ENCODE measurements at regions not wholly inside any gene's neighbourhood (a gene's known extent, or its start where the extent isn't known, plus 50 kb on each side); places are given as distances from the start of the nearest gene placed in this dataset.

DNA sequence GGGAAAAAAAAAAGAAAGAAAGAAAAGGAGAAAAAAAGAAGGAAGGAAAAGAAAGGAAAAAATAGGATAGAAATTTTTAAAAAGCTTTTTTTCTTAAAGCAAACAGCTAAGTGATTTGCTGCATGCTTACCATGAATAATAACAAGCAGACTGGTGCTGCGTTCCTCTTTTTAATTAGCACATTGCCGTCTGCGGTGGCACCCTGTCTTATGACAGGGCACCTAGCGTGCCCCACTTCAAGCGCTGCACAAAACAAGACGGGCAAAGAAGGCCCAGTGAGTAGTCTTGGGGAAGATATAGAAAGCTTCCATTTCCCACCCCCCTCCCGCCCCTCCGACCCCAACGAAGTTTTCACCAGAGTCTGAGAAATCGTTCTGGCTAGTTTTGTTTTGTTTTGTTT is 513.9 kb downstream of the ZNF608 start:
- no peak for DNase-seq (ENCODE audit: low read depth)

DNA sequence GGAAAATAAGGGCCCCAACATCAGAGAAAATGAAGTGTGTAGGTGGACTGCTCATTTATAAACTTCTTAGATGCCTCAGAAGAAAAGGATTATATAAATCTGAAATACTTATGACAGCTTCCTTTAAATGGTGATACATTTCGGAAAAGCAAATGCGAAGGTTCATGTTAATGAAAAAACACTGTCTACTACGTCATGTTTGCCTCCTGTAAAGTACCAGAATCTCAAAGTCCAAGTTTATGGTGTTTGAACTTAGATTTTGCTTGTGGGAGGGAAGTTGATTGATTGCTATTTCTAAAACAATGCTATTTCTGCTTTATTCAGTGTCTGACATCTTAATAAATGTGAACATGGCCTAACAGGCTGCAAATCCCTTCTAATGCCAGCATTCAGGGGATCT is 514.6 kb downstream of the ZNF608 start:
- no peak for DNase-seq (ENCODE audit: low read depth)

DNA sequence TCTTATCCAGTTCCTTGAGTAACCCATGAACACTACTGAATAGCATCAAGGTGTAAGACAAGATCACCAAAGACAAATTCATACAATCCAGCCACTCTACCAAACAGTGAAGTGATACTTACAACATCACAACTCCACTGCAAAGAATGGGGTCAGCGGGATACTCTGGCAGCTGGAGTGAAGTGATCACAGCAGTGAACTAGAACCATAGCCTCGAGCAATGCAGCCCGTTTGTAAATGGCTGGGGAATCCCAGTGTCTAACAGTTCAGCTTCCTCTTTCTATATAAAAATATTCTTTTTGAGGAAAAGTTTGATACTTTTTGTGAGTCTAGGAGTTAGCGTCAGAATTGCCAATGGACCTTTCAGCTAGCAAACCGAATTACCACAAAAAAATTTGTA is 515.2 kb downstream of the ZNF608 start:
- peak; percentile 35 for DNase-seq (ENCODE audit: low read depth)

DNA sequence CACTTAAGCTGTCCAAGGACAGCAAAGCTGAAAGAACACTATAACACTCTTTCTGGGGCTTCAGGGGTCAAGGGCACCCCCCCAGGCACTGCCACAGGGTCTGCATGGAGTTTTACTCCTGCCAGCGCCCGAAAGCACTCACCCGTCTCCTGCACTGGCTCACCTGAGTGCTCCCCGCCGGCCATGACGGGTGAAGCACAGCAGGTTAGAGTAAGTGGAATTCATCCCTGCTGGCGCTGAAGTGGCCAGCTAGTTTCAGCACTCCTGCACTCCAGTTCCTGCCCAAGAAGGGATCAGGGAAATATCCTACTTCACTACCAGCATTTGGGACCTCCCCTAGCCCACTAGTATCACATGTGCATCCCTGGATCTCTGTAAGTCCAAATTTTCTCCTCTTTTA is 516.0 kb downstream of the ZNF608 start:
- DNase-seq (ENCODE audit: low read depth), result no peak

DNA sequence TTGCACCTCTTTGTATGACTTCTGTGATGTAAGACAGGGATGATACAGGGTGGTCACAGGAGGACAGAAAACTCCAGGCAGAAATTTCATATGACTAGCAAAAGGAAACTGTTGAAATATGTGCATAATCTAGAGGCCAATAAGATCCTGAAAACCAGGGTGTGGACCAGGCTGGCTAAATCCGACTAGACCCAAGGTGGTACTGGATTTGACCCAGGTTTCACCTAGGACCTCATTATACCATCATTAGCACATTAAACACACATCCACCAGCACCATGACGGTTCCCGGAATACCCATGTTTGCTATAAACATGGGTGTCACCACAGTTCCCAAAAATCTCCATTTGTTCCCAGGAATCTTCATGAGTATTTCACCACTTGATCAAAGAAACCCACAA is 517.1 kb downstream of the ZNF608 start:
- DNase-seq (ENCODE audit: low read depth), result no peak

DNA sequence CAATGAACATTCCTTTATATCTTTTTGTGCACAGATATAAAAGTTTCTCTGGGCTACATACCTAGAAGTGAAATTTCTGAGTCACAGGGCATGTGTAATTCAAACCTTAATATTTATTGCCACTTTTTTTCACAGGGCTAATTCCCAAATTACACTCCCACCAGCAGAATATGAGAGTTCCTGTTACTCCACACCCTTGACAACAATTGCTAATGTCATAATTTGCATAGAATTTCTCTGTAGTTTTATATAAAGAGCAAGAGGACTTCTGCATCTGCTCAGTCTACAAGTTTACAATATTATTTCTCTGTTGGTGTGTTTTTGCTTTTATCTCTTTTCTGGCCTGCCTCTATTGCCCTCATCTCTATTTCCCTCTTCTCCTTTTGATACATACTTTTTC is 518.5 kb downstream of the ZNF608 start:
- no peak for DNase-seq (ENCODE audit: low read depth)

DNA sequence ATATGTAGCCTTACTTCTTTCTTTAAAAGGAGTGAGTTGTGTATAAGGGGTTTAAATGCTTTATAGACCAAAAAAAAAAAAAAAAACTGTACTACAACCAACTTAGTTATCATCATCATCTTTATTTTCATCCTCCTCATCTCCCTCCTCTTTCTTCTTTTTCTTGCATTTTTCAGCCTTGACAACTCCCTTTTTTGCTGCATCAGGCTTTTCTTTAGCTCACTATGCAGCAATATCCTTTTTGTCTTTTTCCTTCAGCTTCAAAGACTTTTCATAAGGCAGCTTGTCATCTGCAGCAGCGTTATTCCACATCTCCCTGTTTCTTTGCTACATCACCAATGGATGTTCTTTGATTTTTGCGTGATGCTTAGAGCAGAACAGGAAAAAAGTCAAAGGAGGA is 526.0 kb downstream of the ZNF608 start:
- no peak for DNase-seq (ENCODE audit: low read depth)

DNA sequence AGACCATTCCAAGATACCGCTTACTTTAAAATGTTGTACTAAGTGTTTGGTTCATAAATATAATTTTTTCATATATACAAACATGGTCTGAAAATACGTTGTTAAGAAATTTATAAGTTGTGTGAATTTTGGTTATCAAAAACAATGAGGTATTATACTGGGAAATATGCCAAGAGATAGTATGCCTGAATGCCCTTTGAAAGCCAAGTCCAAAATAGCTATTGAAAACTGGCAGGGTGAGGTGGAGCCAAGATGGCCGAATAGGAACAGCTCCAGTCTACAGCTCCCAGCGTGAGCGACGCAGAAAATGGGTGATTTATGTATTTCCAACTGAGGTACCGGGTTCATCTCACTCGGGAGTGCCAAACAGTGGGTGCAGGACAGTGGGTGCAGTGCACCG is 533.5 kb downstream of the ZNF608 start:
- DNase-seq (ENCODE audit: low read depth), result no peak

DNA sequence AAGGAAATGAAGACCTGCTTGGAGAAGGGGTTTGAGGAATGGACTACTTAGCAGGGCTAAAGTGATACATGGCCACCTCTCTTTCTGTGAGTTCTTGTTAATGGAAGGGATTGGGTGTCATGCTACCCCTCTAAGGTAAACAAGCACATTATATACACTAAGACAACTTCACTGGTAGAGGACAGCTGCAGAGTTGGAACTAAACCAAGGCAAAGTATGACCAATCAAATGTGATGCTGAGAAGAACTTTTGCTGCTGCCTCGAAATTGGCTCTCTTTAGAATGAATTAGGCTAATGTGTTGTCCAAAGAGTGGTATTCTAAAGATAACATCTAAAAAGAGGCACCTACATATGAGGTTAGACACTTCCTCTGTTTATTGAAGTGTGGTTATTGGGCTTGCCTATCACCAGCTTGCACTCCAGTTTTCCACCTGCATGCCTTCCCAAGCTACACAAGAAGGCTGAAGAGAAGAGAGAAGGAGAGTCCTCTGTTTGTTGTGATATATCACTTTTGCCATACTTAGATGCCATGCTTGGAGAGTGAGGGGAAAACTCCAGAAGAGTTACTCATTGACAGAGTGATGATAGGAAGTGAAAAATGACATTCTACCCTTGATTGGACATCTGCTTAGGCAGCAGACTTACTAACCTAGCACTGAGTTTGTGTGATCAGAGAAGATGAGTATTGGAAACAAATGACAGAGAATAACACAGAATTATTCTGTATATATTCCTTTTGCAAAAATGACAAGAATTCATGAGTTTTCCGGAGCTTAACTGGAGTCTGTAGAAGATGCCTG is 536.1 kb downstream of the ZNF608 start:
- DNase-seq (ENCODE audit: low read depth), result no peak

DNA sequence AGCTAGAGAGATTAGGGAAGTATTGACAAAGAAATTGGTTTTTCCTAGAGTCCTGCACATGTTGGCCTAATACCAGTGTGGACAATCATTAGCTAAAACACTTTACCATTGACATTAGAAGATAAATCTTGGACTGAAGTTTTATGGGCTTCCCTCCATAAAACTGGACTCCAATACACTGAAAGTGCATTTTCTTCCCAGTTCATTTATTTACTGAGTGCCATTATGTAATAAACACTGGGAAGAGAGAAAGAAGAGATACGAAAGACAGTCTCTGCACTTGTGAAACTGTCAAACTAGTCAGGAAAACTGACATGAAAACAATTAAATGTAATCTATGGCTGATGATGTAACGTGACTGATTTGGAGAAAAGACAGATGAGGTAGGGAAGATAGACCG is 539.3 kb downstream of the ZNF608 start:
- DNase-seq (ENCODE audit: low read depth), result no peak

DNA sequence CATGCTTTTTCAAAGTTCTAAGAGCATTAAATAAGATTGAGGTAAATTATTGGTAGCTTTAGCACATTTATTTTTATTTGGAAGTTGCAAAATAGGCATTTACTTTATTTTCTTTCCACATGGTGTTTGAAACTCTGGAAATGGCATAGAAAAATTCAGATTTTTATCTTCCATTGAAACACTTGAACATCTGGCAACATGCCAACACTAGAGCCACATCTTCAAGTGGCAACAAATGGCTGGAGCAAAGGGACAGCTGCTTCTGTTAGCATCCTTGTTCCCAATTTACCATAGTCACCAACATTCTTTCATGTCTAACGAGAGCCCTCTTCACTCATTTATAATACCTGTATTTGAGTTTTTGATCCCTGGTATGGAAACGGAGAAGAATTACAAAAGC is 539.9 kb downstream of the ZNF608 start:
- DNase-seq (ENCODE audit: low read depth), result no peak

DNA sequence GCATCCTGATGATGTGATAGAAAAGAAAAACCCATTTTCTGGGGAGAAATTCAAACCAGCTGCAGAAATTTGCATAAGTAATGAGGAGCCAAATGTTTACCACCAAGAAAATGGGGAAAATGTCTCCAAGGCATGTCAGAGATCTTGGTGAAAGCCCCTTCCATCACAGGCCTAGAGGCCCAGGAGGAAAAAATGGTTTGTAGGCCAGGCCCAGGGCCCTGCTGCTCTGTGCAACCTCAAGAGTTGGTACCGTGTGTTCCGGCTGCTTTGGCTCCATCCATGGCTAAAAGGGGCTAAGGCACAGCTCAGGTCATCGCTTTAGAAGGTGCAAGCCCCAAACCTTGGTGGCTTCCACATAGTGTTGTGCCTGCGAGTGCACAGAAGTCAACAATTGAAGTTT is 543.1 kb downstream of the ZNF608 start:
- DNase-seq (ENCODE audit: low read depth), result no peak

DNA sequence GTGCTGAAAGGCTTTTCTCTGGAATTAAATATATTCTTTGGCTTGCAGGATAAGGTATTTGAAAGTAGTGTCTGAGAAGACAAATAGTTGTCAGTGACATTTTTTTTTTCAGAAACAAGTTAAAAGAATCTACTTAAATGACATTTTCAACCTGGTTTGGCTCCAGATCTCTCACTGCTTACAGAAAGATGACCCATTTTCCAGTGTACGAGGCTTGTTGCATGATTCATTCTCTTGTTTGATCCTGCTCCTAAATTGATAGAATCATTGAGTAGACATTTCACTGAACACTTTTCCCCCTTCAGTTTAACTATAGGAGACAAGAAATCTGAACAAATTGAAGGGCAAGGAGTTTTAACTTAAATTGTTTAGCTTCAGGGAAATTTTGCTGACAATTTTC is 546.1 kb downstream of the ZNF608 start:
- DNase-seq (ENCODE audit: low read depth), result no peak

DNA sequence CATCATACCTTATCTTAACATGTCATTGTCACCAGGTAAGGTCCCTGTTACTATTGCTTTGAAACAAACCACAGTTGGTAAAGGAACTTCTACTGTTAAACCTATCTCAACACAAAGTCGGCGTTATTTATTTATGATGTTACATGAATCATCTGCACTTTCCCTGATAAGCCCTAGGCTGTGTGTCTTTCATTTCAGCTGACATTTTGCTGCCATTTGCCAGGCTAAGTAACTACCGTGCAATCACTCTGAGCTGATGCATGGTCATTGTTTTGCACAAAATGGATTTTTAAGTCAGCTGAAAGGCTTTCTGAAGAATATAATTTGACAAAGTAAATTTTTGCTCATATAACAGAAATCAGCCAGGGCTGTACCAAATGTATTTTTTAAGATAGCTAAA is 546.5 kb downstream of the ZNF608 start:
- peak; percentile 25 for DNase-seq (ENCODE audit: low read depth)

DNA sequence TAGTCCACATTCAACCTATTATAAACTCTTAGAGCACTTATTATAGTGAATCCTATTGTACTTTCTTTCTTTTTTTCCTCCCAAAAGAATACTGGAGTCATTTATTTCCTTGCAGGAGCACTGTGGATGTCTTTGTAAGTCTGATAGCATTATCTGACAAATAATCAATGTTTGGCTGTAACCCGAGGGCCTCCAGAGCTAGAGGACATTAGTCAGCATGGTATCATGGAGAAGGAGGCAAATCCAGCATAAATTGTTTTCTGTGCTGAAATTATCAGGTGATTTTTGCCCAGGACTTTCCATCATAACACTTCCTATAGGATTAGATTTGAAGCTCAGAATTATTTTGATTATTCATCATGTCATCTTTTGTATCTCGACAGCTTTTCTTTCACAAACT is 551.0 kb downstream of the ZNF608 start:
- no peak for DNase-seq (ENCODE audit: low read depth)

DNA sequence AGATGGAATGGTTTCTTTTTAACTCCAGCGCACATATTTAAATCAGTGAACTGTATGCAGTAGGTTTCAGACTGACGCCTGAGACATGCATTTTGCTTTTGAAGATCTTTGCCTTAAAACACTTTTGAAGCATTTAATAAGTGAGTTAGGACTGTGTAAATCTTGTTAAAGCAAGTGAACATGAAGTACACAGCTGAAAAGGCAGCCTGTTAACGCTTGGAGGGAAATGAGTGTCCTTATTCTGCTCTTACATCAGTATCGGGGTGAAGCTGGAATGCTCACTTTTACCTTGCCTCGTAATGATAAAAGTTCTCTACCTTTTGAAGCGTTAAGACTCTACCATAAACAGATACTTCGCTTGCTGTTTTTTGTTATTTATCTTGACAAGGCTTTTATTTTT is 552.2 kb downstream of the ZNF608 start:
- no peak for DNase-seq (ENCODE audit: low read depth)

DNA sequence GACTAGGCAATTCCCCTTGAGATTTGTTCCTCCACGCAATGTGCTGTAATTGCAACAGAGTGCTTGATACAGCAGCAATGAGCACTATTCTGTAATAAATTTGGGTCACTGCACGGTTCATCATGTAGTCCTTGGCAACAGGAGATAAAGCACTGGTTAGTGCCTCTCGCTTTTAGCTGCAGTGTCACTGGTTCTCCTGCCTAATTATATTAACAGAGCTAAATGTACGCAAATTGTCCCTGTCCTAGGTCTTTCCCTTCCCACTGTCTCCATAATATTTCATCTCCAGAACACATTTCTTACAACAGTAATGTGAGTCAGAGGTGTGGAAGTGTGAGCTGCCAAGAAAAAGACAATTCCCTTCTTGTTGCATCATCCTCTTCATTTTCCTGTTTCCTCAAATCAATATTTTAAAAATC is 553.1 kb downstream of the ZNF608 start:
- peak; percentile 7 for DNase-seq (ENCODE audit: low read depth)

DNA sequence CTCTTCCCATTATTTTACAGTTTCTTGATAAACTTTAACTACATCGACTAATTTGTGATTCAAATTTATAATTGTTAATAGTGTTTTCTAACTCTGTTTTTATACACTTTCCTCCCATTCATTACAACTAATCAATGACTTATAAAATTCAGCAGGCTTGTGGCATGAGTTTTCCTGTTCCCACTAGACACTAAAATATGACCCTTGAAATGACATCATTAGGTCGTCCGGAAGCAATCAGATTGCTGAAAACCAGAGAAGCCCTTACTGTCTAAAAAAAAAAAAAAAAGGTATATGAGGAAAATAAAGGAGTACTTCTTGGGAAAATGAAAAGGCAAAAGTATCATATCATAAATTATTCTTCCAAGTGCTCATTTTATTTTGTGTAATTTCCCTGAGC is 553.7 kb downstream of the ZNF608 start:
- DNase-seq (ENCODE audit: low read depth), result no peak

DNA sequence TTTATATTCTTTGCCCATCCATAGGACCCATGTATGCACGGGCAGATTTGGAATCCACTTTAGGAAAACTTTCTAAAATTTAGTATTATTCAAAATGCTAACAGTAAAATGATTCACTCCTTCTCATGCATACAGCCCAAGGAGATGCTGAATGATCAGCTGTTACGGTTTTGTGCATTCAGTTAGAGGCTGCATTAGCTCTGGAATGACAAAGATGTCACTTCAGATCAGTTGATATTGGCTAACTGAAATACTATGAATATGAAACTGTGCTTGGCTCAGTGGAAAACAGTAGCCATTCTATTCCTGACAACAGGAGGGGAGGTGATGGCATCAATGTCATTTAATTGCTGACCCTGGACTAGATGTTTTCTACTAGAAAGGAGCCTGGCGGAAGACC is 560.7 kb downstream of the ZNF608 start:
- no peak for DNase-seq (ENCODE audit: low read depth)

DNA sequence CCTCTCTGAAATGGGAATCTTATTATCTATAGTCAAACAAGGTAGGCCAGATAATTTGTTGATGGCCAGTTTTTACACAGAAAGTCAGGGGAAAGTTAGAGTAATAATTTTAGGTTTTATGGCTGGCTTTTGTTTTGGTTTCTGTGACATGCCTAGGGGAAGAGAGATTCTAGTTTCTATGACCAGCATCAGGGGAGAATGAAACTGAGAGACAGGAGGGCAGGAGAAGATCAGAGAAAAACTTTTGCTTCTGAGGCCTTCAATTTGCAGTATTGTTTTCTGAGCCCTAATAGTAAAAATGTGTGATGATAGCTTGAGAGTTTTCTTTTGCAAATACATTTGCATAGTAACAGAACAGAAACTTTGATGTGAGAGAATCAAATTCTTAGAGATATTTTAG is 564.3 kb downstream of the ZNF608 start:
- no peak for DNase-seq (ENCODE audit: low read depth)

DNA sequence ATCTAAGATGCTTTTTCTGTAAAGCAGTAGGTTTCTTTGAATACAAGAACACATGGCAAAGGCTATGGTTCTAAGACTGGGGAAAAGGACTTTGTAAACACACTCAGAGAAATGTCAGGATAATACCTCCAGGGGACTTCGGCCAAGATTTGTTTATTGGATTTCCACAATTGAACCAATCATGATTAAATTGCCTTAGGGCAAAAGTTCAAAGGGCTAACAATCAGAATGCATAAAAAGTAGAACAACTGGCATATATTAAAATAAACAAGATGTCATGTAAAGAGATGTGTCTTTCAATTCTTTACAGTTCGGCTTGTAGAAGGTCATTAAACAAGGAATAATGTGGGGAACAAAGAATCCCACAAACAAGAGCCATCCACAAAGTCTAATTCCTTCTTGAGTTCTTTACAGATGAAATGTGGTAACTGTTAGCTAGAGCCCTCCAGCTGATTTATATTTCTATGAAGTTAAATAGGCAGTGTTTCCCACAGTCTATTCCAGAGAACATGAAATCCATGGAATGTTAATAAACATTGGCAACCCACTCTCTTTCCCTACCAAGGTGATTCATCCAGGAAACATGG is 565.5 kb downstream of the ZNF608 start:
- DNase-seq (ENCODE audit: low read depth), result peak; percentile 66

DNA sequence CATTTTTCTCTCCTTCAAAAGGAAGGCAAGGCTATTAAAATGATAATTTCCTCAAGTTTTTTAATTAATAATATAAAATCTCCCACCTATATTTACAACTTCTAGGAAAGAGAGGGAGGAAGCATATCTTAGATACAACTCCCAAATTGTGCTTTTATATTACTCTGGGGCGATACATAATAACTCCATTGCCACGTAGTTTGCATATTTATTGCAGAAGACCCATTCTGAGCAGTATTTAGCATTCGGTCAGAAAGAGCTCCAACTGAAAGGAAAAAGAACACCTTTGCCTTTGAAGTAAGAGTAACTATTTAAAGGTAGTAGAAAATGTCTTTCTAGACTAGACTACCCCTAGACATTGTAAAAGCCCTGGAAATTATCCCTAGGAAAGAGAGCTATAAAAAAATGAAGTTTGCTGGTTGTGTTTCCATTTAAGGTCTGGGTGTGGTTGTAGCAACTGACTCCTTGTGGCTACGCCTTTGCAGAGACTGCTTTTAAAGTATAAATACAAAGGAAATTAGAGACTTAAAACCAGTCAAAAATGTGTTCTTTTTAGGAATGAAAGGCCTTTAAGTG is 566.1 kb downstream of the ZNF608 start:
- no peak for DNase-seq (ENCODE audit: low read depth)

DNA sequence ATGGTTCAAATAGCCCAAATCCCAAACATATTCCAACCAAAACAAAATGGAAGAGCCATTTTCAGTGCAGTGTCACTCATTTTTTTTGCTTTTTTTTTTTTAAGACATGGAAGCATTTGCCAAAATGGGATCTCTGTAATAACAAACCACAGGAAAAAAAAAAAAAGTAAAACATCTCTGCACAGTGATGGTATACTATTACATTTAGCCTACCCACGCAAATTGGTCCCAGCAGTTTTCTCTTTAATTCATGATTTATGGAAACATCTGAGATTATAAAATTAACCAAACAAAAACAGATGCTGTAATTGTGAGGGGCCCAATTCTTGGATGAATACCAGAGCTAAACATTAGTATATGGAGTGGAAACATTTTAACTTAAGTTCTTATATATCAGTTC is 566.6 kb downstream of the ZNF608 start:
- peak; percentile 52 for DNase-seq (ENCODE audit: low read depth)

DNA sequence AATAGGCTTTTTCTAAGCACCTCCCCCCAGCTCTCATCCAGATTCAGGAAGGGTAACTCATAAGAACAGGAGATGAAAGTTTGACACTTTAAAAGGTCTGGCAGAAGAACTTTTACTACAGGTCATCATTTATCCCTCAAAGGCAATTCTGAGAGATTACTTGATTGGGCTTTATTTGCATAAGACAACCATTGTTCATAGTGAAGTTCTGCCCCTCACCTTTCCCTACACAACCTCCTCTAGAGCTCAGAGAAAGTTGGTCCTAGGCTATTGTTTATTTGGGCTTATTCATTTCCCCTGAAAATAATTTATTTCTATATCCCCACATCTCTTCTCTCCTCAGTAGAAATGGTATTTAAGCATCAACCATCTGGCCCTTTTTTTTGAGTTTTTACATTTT is 568.4 kb downstream of the ZNF608 start:
- no peak for DNase-seq (ENCODE audit: low read depth)
